Hematopoietic multipotent progenitor cell treated with erythropoietin and hydrocortisone succinate and interleukin-3 and kit ligand, for 4 days (in vitro differentiated cells): ENCODE measurements at regions not wholly inside any gene's neighbourhood (a gene's known extent, or its start where the extent isn't known, plus 50 kb on each side); places are given as distances from the start of the nearest gene placed in this dataset.
"Not testable (repeated sequence)": the region's sequence is repeated elsewhere in the genome, so short reads cannot be mapped to it uniquely, and the experiment has no call there.

Source experiments
- DNase-seq: peaks from one replicate; pipeline ENCODE4 v3.0.0-alpha.2; 2015

DNA sequence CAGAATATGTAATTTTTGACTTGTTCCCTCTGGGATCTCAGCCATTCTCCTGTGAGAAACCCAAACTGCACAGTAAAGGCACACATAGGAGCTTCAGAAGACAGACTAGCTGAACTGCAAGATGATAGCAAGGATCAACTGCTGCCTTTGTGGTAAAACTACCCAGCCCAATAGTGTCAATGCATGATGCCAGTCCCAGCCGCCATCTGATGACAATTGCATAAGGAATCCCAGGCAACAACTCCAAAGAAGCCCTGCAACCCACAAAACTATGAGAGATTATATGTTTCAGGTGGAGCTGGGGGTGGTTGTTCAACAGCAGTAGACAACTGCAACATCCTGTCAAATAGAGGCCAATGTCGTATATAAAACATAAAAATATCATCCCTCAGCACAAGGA, 192.4 kb upstream of the ARPP21 start:
- no peak for DNase-seq

- DNase-seq: peak; percentile 13
Observed at GRCh38 chr3:35448121-35448520, 191.2 kb upstream of the ARPP21 start.

DNA sequence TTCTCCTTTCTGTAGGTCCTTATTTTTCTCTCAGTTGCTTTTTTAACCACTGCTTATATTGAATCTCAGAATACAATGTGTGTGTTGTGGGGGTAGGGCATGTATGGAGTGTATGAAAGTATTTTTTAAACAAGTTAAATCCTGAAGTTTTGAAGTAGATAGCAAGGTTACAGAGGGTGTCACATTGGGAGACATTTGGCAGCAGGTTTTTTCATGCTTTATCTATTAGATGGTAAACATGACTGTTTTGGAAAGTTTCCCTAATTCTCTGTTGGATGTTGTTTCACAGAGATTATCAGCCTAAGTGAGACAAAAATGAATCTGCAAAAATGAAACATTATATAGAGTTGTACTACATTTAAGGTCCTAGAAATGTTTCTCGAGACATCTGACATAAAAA, 190.6 kb upstream of the ARPP21 start:
- no peak for DNase-seq

DNA sequence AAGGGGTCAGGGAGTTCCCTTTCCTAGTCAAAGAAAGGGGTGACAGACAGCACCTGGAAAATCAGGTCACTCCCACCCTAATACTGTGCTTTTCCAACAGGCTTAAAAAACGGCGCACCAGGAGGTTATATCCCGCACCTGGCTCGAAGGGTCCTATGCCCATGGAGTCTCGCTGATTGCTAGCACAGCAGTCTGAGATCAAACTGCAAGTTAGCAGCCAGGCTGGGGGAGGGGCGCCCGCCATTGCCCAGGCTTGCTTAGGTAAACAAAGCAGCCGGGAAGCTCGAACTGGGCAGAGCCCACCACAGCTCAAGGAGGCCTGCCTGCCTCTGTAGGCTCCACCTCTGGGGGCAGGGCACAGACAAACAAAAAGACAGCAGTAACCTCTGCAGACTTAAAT, 184.5 kb upstream of the ARPP21 start:
- DNase-seq: not testable (repeated sequence)

- no peak for DNase-seq
Observed at GRCh38 chr3:35473956-35474355, 165.4 kb upstream of the ARPP21 start.

- not testable (repeated sequence) for DNase-seq
Observed at GRCh38 chr3:35482566-35482965, 156.8 kb upstream of the ARPP21 start.

GRCh38 chr3:35483131-35483530, 156.2 kb upstream of the ARPP21 start:
- no peak for DNase-seq

GRCh38 chr3:35484929-35485530, 154.3 kb upstream of the ARPP21 start:
- no peak for DNase-seq

DNA sequence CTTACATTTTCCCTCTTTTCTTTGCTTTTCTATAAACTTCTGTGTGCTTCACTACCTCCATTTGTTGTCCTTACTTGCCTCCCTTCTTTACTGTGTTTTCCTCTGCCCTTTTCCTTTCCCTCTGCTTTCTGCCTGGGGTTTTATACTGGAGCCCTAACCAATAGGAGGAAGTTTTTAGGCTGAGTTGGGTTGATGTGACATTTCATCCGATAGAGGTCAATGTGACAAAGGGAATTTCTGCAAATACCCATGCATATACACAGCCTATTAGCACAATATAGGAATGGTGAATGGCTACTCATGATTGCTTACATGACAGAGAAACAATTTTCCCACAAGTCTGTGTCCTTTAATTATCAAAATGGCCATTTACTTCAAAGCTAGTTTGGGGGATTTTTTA, 153.0 kb upstream of the ARPP21 start:
- no peak for DNase-seq

DNA sequence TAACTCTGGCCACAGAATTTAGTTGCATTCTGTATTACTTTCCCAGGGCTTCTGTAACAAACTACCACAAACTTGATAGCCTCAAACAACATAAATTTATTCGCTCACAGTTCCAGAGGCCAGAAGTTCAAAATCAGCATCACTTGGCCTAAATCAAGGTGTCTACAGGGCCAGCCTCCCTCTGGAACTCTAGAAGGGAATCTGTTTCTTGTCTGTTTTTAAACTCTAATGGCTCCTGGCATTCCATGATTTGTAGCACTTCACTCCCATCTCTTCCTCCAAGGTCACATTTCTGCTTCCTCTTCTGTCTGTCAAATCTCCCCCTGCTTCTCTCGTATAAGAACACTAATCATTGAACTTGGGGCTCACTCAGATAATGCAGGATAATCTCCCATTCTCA, 151.9 kb upstream of the ARPP21 start:
- no peak for DNase-seq

DNA sequence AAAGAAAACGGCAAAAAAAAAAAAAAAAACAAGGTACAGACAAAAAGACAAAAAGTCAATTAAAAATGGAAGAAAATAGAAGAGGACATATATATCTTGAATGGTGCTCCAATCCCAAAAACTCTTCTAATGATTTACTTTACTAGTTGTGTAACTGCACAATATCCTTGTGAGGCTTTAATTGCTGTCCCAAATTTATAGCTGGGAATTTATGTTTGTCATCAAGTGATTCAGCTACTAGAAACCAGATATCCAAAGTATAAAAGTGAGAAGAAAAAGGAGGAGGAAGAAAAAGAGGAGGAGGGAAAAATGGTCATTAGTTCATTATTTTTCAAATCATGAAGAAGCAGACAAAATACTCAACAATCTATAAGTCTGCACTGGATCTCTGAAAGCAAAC, 150.8 kb upstream of the ARPP21 start:
- no peak for DNase-seq

DNA sequence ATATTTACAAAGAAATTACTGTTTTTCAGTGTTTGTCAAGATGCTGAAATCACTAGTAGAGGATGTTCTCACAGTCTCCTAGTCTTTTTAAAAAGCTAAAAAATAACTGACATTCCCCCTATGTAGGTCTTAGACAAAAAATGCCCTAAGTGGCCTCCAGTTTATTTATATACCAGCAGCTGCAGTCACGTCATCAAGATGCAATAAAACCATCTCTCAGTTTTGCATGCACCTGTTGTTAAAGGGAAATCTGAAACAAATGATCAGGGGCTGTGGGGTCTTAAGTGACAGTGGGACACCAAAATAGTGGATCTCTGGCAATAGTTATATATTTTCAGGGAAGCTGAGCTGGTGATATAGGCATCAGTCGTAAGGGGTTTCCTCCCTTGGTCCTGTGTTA, 146.5 kb upstream of the ARPP21 start:
- no peak for DNase-seq

DNA sequence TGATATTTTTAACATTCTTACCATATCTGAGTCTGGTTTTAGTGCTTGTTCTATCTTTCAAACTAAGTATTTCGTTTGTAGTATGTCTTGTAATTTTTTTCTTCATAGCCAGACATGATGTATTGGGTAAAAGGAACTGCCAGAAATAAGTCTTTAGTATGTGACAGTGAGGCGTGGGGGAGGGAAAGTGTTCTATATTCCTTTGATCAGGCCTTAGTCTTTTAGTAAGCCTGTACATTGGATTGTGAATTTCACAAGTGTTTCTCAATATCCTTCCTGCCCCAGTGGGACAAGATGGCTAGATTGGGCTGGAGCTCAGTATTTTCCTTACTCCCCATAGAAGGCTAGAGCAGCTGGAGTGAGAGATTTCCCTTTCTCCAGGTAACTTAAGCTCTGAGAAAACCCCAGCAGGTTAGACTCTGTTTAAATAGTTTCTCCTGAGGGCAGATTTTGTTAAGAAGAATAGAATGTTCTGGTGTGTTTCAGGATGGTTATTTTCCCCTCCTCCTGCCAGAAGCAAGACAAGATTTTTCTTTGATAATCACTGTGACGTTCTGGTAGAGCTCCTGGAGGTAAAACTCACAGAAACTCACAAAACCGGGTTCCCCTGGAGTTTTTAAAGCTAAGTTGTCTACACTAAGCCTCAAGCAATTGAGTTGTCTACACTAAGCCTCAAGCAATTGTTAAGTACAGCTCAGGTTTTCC, 140.7 kb upstream of the ARPP21 start:
- DNase-seq: no peak

DNA sequence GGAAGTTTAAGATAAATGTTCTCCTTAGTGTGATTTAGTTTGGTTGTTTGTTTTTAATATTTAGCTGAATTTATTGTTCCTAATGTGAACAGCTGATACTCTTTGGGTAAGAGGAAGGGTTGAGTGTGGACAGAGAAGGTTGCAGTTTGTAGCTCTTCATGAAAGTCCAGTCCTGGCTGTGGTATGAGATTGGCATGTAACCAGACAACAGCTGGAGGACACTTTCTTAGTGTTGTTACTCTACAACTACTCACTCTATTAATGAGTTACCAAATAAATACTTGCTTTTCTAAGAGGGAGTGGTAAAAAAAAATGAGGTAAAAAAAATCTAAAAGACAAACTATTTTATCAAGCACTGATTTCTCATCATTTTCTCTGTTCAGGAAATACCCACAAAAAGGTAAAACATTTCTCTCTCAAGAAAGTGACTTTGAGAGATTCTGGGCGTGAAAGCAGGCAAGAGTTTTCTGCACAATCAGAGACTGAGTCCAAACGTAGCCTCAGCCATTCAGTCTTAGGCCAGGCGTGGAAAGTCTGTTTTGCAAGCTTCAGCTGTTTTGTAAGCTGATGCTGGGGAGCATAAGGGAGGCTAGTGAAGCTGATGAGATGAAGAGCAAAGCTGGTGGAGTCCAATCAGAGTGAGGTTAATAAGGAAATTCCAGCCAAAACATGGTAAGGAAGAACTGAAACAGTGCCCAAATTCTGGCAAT, 138.5 kb upstream of the ARPP21 start:
- DNase-seq: no peak

GRCh38 chr3:35502699-35503098, 136.6 kb upstream of the ARPP21 start:
- DNase-seq: no peak

DNA sequence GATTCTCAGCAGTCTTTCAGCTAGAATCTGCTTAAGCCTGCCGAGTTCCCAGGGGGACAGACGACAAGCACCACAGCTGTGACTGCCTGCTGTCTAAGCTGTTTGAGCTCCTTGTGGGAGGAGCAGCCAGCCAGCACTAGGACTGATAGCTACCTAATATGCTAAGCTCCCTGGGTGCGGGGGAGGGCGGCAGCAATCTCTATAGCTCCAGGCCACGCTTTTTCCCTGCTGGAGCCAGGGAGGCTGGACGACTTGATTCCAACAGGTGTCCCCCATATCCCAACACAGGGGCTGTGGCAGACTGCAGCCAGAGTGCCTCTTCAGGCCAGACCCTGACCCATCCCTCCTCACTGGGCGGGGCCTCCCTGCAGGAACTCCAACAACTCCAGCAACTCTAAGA, 134.1 kb upstream of the ARPP21 start:
- DNase-seq: no peak

DNA sequence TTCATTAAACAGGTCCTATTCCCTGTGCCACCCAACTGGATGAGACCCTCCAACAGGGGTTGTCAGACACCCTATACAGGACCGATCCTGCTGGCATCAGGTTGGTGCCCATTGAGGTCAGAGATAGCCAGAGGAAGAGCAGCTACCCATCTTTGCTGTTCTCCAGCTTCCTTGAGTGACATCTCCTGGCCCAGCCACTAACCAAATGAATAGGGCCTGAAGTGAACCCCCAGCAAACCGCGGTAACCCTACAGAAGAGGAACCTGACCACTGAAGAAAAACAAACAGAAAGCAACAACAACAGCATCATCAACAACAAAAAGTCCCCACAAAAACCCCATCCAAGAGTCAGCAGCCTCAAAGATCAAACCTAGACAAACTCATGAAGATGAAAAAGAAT, 133.6 kb upstream of the ARPP21 start:
- no peak for DNase-seq

DNA sequence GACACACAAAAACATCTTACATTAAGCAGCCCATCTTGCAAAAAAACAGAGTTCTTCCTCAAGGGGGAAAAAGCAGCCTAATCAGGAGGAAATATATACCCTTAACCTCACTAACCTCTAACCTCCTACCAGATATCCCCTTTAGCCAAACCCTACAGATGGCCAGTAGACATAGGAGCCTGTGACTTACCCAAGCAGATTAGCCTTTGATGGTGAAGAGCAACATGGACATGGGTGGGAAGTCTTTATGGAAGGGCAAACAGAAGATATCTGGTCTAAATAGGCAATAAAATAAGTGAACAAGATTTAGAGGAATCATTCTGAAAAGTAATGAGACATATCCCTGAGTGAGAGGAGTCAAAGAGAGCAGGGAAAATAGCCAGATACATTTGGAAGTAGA, 119.4 kb upstream of the ARPP21 start:
- DNase-seq: no peak

DNA sequence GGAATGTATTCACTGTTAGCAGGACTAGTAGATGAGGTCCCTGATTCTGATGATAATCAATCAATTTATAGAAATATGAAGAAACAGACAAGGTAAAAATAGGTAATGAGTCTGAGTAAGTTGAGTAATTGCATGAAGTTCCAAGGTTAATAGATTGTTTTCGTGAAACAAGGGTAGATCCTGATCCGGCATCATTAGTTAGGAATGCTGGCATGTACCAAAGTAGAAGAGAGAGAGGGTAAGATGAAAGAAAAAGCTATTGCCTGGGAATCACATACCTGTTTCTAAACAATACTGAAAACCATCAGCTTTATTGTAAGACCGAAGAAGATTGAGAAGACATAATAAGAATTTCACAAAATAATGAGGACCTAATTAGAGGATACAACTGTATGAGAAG, 118.1 kb upstream of the ARPP21 start:
- no peak for DNase-seq

- DNase-seq: no peak
Observed at GRCh38 chr3:35522450-35522849, 116.9 kb upstream of the ARPP21 start.

DNA sequence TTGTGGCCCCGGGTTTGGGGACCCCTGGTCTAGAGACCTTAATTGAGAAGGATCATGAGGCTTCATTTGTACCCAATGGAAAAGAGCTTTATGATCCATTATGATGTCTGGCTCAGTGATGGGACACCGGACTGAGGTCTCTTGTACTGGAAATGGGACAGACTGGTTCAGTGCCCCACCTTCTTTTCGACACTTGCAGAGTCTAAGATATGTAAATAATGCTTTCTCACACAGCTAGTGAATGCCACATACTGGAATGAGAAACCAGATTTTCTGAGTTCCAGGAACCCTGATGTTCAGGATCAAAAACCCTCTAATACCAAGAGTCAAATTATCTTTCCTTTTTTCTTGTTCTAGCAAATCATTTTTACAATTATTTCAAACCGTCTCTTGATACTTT, 116.3 kb upstream of the ARPP21 start:
- no peak for DNase-seq

DNA sequence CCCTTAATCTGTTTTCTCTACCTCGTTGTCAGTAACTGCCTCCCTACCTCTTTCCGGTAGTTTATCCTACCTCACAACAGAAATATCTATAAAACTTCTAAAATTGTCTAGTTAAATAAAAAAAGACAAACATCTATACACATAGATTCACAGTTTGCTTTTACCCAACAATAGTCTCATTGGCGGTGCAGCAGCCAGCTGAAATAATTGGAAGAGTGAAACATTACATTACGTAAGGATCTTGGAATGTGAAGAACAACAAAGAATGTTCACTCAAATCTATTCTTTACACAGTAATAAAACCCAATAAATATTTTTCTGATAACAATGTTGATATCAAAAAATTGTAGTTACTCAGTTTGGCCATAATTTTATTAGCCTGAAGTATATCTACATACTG, 115.5 kb upstream of the ARPP21 start:
- no peak for DNase-seq

DNA sequence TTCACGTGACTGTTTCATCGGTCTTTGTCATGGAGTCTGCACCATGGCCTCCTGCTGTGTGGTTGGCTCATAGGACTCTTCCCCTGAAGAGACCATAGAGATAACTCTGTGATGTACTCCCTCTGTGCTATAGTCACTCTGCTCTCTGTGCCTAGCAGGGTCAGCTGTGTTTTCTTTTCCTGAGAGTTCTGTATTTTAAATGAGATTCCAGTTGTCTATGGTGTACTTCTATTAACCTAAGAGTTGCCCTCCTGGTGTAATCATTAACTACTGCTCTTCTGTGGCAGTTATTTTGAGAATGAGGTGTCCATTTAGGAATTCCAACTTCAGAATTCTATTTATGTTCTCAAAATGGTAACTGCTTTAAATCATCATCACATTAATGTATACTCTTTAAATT, 114.5 kb upstream of the ARPP21 start:
- DNase-seq: no peak

- no peak for DNase-seq
Observed at GRCh38 chr3:35528728-35529127, 110.6 kb upstream of the ARPP21 start.

GRCh38 chr3:35529337-35529736, 110.0 kb upstream of the ARPP21 start:
- no peak for DNase-seq
